Caki2 (cell line): ENCODE measurements at regions not wholly inside any gene's neighbourhood (a gene's known extent, or its start where the extent isn't known, plus 50 kb on each side); places are given as distances from the start of the nearest gene placed in this dataset.
"Not testable (repeated sequence)": the region's sequence is repeated elsewhere in the genome, so short reads cannot be mapped to it uniquely, and the experiment has no call there.

ENCODE experiments used
- DNase-seq: peaks from one replicate; pipeline ENCODE4 v3.0.0-alpha.2; 2015; ENCODE audit warnings: low read depth
- in situ Hi-C: cut with HindIII; loops from 2 replicates; pipeline ENCODE4 v1.10.0; 2016; ENCODE audit warnings: low sequenced_read_pairs, low pct_unique_long_range_greater_than_20kb, mixed read lengths

- in situ Hi-C loops: no loop called here
- DNase-seq: no peak
Observed at GRCh38 chr9:71518045-71518827, 250.1 kb downstream of the CEMIP2 start.

GRCh38 chr9:71515626-71516025 lies 252.7 kb downstream of the CEMIP2 start:
- no peak for DNase-seq
- in situ Hi-C loops: no loop called here

- DNase-seq: no peak
- in situ Hi-C loops: no loop called here
Observed at GRCh38 chr9:71515107-71515506, 253.2 kb downstream of the CEMIP2 start.

- in situ Hi-C loops: no loop called here
- no peak for DNase-seq
Observed at GRCh38 chr9:71514344-71514975, 253.9 kb downstream of the CEMIP2 start.

GRCh38 chr9:71509054-71509453 lies 259.3 kb downstream of the CEMIP2 start:
- in situ Hi-C loops: no loop called here
- DNase-seq: peak; percentile 55

- in situ Hi-C loops: not testable (repeated sequence)
- peak; percentile 62 for DNase-seq
Observed at GRCh38 chr9:71508141-71508540, 260.2 kb downstream of the CEMIP2 start.

GRCh38 chr9:71506821-71507220 lies 261.5 kb downstream of the CEMIP2 start:
- DNase-seq: peak; percentile 72
- in situ Hi-C loops: no loop called here

- in situ Hi-C loops: no loop called here
- no peak for DNase-seq
Observed at GRCh38 chr9:71504636-71505035, 263.7 kb downstream of the CEMIP2 start.

GRCh38 chr9:71498691-71499090 lies 269.6 kb downstream of the CEMIP2 start:
- no peak for DNase-seq
- in situ Hi-C loops: no loop called here

- in situ Hi-C loops: no loop called here
- DNase-seq: no peak
Observed at GRCh38 chr9:71490810-71491209, 277.5 kb downstream of the CEMIP2 start.

- no peak for DNase-seq
- in situ Hi-C loops: no loop called here
Observed at GRCh38 chr9:71487061-71487460, 281.3 kb downstream of the CEMIP2 start.

GRCh38 chr9:71485326-71485725 lies 283.0 kb downstream of the CEMIP2 start:
- DNase-seq: peak; percentile 57
- in situ Hi-C loops: no loop called here

GRCh38 chr9:71483436-71483835 lies 284.9 kb downstream of the CEMIP2 start:
- DNase-seq: no peak
- in situ Hi-C loops: no loop called here

GRCh38 chr9:71479621-71480020 lies 288.7 kb downstream of the CEMIP2 start:
- in situ Hi-C loops: no loop called here
- no peak for DNase-seq

GRCh38 chr9:71472400-71472799 lies 295.9 kb downstream of the CEMIP2 start:
- no peak for DNase-seq
- in situ Hi-C loops: no loop called here

- no peak for DNase-seq
- in situ Hi-C loops: no loop called here
Observed at GRCh38 chr9:71465392-71465791, 302.9 kb downstream of the CEMIP2 start.

GRCh38 chr9:71459082-71459481 lies 309.2 kb downstream of the CEMIP2 start:
- DNase-seq: no peak
- in situ Hi-C loops: no loop called here

GRCh38 chr9:71446473-71447411 lies 321.6 kb downstream of the CEMIP2 start:
- peak; percentile 70 for DNase-seq
- in situ Hi-C loops: no loop called here

GRCh38 chr9:71446106-71446472 lies 322.2 kb downstream of the CEMIP2 start:
- in situ Hi-C loops: no loop called here
- no peak for DNase-seq
